T-helper 2 cell treated with Interferon-gamma antibody and Interleukin-4, amounts not matched to agents 5 μg/mL and 100 μg/mL, for 36 hours (primary cell): ENCODE measurements at regions not wholly inside any gene's neighbourhood (a gene's known extent, or its start where the extent isn't known, plus 50 kb on each side); places are given as distances from the start of the nearest gene placed in this dataset.
"Not testable (repeated sequence)": the region's sequence is repeated elsewhere in the genome, so short reads cannot be mapped to it uniquely, and the experiment has no call there.

Experiments used
- DNase-seq: peaks from one replicate; pipeline ENCODE4 v3.0.0; 2021; ENCODE audit warnings: low spot score
- H3K27ac Mint-ChIP-seq: one replicate; pipeline ENCODE4 v1.8.0; 2021; ENCODE audit warnings: mild to moderate bottlenecking, mixed read lengths
- H3K27me3 Mint-ChIP-seq: one replicate; pipeline ENCODE4 v1.8.0; 2021; ENCODE audit warnings: low read depth, mixed read lengths
- H3K36me3 Mint-ChIP-seq: one replicate; pipeline ENCODE4 v1.8.0; 2021; ENCODE audit warnings: low read depth, mixed read lengths
- H3K4me1 Mint-ChIP-seq: one replicate; pipeline ENCODE4 v1.8.0; 2021; ENCODE audit warnings: low read depth, mixed read lengths
- H3K4me3 Mint-ChIP-seq: one replicate; pipeline ENCODE4 v1.8.0; 2022; ENCODE audit warnings: mild to moderate bottlenecking, moderate library complexity, mixed read lengths
- H3K9me3 Mint-ChIP-seq: one replicate; pipeline ENCODE4 v1.8.0; 2021; ENCODE audit warnings: mixed read lengths

- no peak for DNase-seq
- Mint-ChIP-seq H3K27ac (no peak overlapping the region), H3K27me3 (no peaks in the 10 kb centered on the region), H3K4me3 (no peak overlapping the region), H3K9me3 (peaks cover 48% of the 10 kb centered on the region), H3K4me1 (no peaks in the 10 kb centered on the region), H3K36me3 (no peaks in the 10 kb centered on the region)
These were observed 63.7 kb upstream of the SYT4 start for GRCh38 chr18:43341014-43341413.

DNA sequence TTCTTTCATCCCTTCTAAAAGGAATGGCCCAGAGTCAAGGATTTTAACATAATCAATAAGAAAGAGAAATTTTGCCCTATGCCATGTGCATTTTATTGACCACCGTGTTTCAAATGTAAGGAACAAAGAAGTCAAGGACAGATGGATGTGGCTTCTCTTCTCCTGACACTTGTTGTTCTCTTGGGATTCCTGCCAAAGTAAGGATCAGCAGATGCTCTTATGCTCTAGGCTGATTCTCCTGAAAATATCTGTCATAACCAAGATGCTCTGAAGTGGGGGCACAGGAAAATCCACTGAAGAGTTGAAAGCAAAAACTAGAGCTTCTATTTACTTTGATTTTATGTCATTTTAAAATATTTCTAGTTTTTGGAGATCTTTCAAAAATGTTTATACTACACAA, 72.9 kb upstream of the SYT4 start:
- Mint-ChIP-seq H3K9me3 (peaks cover 16% of the 10 kb centered on the region), H3K4me1 (no peaks in the 10 kb centered on the region), H3K4me3 (no peak overlapping the region), H3K27me3 (no peaks in the 10 kb centered on the region), H3K36me3 (no peaks in the 10 kb centered on the region), H3K27ac (no peak overlapping the region)
- DNase-seq, result no peak

DNA sequence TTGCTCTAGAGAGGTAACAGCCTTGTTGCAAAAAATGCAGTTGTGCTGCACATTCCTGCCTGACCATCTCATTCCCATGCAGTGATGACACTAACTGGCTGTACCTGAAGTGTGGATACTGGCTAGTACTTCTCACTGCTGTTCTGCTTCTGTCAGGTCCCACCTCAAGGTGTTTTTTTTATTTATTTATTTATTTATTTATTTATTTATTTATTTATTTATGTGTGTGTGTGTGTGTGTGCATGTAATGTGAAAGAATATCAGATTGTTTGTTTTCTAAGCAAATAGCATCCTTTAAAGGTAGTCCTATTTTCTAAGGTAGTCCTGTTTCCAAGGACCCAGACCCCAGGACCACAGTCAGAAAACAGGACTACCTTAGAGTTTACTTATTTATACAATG, 87.2 kb upstream of the SYT4 start:
- Mint-ChIP-seq H3K27ac (no peak overlapping the region), H3K27me3 (no peaks in the 10 kb centered on the region), H3K9me3 (peaks cover 19% of the 10 kb centered on the region), H3K36me3 (no peaks in the 10 kb centered on the region), H3K4me3 (no peak overlapping the region), H3K4me1 (no peaks in the 10 kb centered on the region)
- no peak for DNase-seq

- Mint-ChIP-seq H3K4me1 (no peaks in the 10 kb centered on the region), H3K27ac (no peak overlapping the region), H3K36me3 (no peaks in the 10 kb centered on the region), H3K4me3 (no peak overlapping the region), H3K27me3 (no peaks in the 10 kb centered on the region), H3K9me3 (peaks cover 9% of the 10 kb centered on the region)
- no peak for DNase-seq
These were observed 90.6 kb upstream of the SYT4 start for GRCh38 chr18:43367895-43368294.

DNA sequence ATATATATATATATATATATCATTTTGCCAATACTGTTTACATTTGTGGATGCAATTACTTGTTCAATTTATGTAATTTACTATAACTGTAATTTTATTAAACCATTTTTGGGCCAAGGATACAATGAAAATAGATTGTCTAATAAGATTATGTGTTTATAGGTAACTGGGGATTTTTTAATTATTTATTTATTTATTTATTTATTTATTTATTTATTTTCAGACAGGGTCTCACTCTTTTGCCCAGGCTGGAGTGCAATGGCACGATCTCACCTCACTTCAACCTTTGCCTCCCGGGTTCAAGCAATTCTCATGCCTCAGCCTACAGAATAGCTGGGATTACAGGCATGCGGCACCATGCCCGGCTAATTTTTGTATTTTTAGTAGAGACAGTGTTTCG, 92.0 kb upstream of the SYT4 start:
- not testable (repeated sequence) for H3K4me1 Mint-ChIP-seq, H3K9me3 Mint-ChIP-seq, H3K27me3 Mint-ChIP-seq, DNase-seq, H3K27ac Mint-ChIP-seq, H3K4me3 Mint-ChIP-seq, H3K36me3 Mint-ChIP-seq

DNA sequence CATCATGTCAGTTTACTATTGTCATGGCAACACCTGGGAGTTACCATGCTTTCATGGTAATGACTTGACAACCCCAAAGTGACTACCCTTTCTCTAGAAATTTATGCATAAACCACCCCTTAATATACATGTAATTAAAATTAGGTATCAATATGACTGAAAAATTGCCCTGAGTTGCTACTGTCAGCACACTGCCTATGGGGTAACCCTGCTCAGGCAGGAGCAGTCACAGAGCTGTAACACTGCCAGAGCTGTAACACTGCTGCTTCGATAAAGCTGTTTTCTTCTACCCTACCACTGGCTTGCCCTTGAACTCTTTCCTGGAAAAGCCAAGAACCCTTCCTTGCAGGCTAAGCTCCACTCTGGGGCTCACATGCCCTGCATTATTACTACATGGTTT, 95.5 kb upstream of the SYT4 start:
- Mint-ChIP-seq H3K27me3 (no peaks in the 10 kb centered on the region), H3K36me3 (no peaks in the 10 kb centered on the region), H3K9me3 (peaks cover 4% of the 10 kb centered on the region), H3K27ac (no peak overlapping the region), H3K4me1 (no peaks in the 10 kb centered on the region), H3K4me3 (no peak overlapping the region)
- no peak for DNase-seq

GRCh38 chr18:43380104-43380672, 102.9 kb upstream of the SYT4 start:
- no peaks in the 10 kb centered on the region for H3K27me3 Mint-ChIP-seq
- no peak overlapping the region for H3K4me3 Mint-ChIP-seq

DNA sequence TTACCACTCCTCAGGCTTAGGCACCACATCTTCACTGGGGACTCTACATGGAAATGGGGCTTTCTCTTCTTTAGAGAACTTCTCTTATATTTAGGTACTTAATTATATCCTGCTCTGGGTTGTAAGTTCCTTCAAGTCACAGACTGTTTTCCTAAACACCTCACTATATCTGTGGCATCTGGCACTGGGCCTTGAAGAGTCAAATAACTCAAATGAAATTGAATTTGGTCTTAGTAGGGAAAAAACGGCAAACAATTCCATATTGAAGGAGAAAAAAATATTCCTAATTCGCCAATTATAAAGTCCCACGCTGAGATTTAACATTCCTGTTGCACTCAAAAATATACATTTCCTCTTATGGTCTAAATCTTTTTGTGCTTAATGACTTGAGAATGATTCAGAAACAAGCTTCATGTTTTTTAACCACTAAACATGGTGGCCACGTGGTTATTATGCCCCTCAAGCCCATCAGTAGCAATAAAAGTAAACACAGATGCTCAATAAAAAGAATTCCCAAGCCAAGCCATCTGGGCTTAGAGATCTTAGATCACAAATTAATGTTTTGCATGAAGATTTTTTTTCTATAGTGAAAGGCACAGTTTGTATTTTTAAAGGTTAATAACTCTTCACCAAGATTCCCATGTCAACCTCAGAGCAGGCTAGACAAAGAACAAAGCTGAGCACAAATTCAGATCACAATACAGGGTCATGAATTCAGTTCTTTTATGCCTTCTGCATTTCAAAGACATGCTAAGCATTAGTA, 105.5 kb upstream of the SYT4 start:
- no peak overlapping the region for H3K4me3 Mint-ChIP-seq
- H3K27me3 Mint-ChIP-seq, result no peaks in the 10 kb centered on the region
- H3K36me3 Mint-ChIP-seq, result no peaks in the 10 kb centered on the region
- DNase-seq, result no peak
- peaks cover 7% of the 10 kb centered on the region for H3K9me3 Mint-ChIP-seq
- no peak overlapping the region for H3K27ac Mint-ChIP-seq
- no peaks in the 10 kb centered on the region for H3K4me1 Mint-ChIP-seq

More at GRCh38 chr18:43380104-43380672, 102.9 kb upstream of the SYT4 start:
- Mint-ChIP-seq H3K4me1 (no peaks in the 10 kb centered on the region), H3K9me3 (peaks cover 8% of the 10 kb centered on the region), H3K36me3 (no peaks in the 10 kb centered on the region), H3K27ac (no peak overlapping the region)
- DNase-seq, result no peak

DNA sequence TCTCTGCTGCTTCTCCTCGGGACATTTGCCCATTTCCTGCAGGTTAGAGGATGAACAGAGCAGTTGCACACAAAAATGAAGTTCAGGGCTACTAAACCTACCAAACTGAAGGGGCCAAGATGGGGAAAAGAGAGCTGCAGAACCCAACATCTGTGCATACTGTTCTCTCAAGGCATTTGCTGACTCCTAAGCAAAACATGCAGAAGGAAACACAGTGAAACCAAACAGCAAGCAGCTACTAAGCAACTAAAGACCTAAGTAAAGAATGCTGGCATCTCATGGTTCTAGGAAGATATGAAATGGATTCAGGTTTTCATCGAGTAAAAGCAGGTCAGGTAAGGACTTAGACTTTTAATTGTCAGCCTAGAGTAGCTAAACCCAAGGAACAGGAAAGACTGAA, 111.9 kb upstream of the SYT4 start:
- Mint-ChIP-seq H3K4me3 (no peak overlapping the region), H3K27ac (no peak overlapping the region), H3K9me3 (peaks cover 4% of the 10 kb centered on the region), H3K27me3 (no peaks in the 10 kb centered on the region), H3K36me3 (no peaks in the 10 kb centered on the region), H3K4me1 (no peaks in the 10 kb centered on the region)
- no peak for DNase-seq

GRCh38 chr18:43392168-43392567, 114.9 kb upstream of the SYT4 start:
- no peak overlapping the region for H3K4me3 Mint-ChIP-seq
- H3K27ac Mint-ChIP-seq, result no peak overlapping the region
- no peaks in the 10 kb centered on the region for H3K36me3 Mint-ChIP-seq
- no peaks in the 10 kb centered on the region for H3K9me3 Mint-ChIP-seq
- H3K27me3 Mint-ChIP-seq, result no peaks in the 10 kb centered on the region
- H3K4me1 Mint-ChIP-seq, result no peaks in the 10 kb centered on the region
- no peak for DNase-seq

DNA sequence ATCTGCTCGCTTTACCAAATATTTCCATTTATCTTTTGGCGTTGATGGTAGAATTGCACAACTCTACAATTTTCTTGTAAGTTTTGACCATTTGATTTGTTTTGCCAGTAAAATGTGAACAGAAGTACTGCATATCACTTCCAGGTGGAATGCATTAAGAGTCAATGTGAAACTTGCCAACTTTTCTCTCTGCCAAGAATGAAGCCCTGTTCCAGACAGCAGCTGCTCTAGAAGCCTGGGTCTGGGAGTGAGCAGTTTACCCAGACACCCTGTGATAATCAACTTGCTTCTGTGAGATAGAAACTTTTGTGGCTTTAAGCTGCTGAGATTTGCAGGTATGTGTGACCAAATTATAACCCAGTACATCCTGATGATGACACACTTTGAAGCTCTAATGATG, 115.9 kb upstream of the SYT4 start:
- no peak overlapping the region for H3K4me3 Mint-ChIP-seq
- DNase-seq, result no peak
- H3K4me1 Mint-ChIP-seq, result no peaks in the 10 kb centered on the region
- H3K9me3 Mint-ChIP-seq, result no peaks in the 10 kb centered on the region
- H3K27me3 Mint-ChIP-seq, result no peaks in the 10 kb centered on the region
- H3K36me3 Mint-ChIP-seq, result no peaks in the 10 kb centered on the region
- no peak overlapping the region for H3K27ac Mint-ChIP-seq

- Mint-ChIP-seq H3K4me1 (no peaks in the 10 kb centered on the region), H3K36me3 (no peaks in the 10 kb centered on the region), H3K27ac (no peak overlapping the region), H3K9me3 (peaks cover 6% of the 10 kb centered on the region), H3K27me3 (no peaks in the 10 kb centered on the region), H3K4me3 (no peak overlapping the region)
- DNase-seq, result no peak
These were observed 119.0 kb upstream of the SYT4 start for GRCh38 chr18:43396266-43396665.

GRCh38 chr18:43398601-43399000, 121.3 kb upstream of the SYT4 start:
- no peak for DNase-seq
- Mint-ChIP-seq H3K36me3 (no peaks in the 10 kb centered on the region), H3K27me3 (no peaks in the 10 kb centered on the region), H3K27ac (no peak overlapping the region), H3K9me3 (peaks cover 6% of the 10 kb centered on the region), H3K4me3 (no peak overlapping the region), H3K4me1 (no peaks in the 10 kb centered on the region)

DNA sequence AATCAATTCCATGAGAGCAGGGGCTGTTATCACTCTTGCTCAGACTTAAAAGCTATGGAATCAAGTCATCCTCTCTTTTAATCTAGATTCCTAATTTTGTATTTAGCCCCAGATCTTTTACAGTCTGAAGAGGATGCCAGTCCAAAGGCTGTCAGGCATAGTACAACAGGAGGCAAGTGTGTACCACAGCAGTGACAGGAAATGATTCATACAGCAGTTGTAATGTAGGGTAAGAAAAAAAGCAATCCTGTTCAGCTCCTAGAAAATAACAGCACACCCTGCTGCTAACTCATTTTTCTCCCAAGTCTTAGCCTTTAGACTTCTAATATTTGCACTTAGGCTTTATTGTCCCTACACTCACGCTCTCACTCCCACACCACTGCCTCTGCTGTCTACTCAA, 127.8 kb upstream of the SYT4 start:
- Mint-ChIP-seq H3K4me3 (no peak overlapping the region), H3K27me3 (no peaks in the 10 kb centered on the region), H3K36me3 (no peaks in the 10 kb centered on the region), H3K9me3 (peaks cover 6% of the 10 kb centered on the region), H3K27ac (no peak overlapping the region), H3K4me1 (no peaks in the 10 kb centered on the region)
- DNase-seq, result no peak

DNA sequence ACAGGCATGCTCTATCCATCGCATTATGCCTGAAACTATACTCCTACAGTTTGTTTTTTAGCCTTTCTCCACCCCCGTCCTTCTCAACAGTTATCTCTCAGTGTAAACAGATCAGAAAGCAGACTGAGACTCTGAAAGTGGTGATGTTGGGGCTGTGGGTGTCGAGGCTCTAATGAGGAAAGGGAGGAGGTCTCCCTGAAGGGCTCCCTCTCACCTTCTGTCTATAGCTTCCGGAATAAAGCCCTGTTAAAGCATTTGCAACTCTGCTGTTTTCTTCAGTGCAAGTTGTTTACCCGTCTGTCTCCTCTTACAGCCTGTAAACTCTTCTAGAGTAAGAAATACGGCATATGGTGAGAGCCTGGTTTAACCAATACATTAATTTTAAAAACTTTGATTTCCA, 136.7 kb upstream of the SYT4 start:
- Mint-ChIP-seq H3K4me3 (no peak overlapping the region), H3K9me3 (no peaks in the 10 kb centered on the region), H3K27ac (no peak overlapping the region), H3K36me3 (no peaks in the 10 kb centered on the region), H3K27me3 (no peaks in the 10 kb centered on the region), H3K4me1 (no peaks in the 10 kb centered on the region)
- DNase-seq, result no peak
